CD4-positive, alpha-beta T cell (primary cell): ENCODE measurements at regions not wholly inside any gene's neighbourhood (a gene's known extent, or its start where the extent isn't known, plus 50 kb on each side); places are given as distances from the start of the nearest gene placed in this dataset.

ENCODE experiments used
- ATAC-seq: fragments of 200-7000 bp; cut with Tn5 transposase; one replicate; pipeline ENCODE4 v1.10.0; 2022; ENCODE audit warnings: mild to moderate bottlenecking; ENCODE audit not compliant: poor library complexity
- CTCF ChIA-PET: fragments of 350-600 bp; sonication (Branson Sonifier 250); formaldehyde crosslinking; loops from one replicate; lab custom pipeline; 2021; ENCODE audit warnings: antibody characterized with exemption, inconsistent platforms; lab: Charles Lee
- POLR2A ChIA-PET: fragments of 350-600 bp; sonication (Branson Sonifier 250); formaldehyde crosslinking; loops from one replicate; lab custom pipeline; 2021; ENCODE audit warnings: antibody characterized with exemption, inconsistent platforms; lab: Charles Lee
- DNase-seq, 14 experiments: peaks; one replicate each; pipeline ENCODE4 v3.0.0-alpha.2; 2013 to 2020; ENCODE audit warnings: mixed read lengths in 2 of 14
- H3K27ac ChIP-seq, 2 donors: one replicate each; pipeline versions ENCODE4 v1.5.1 to v1.7.0; 2013; ENCODE audit warnings: low read length in 2 of 2, low read depth in 1 of 2, mild to moderate bottlenecking in 1 of 2
- H3K27me3 ChIP-seq, 2 experiments: 1 replicate in 1 of 2; 2 replicates in 1 of 2; pipeline versions ENCODE4 v1.6.1 to v1.7.0; 2013; ENCODE audit warnings: low read length in 2 of 2, control low read depth in 1 of 2, mild to moderate bottlenecking in 1 of 2, moderate library complexity in 1 of 2; ENCODE audit not compliant: insufficient read depth in 2 of 2, control insufficient read depth in 1 of 2
- H3K36me3 ChIP-seq: one replicate; pipeline ENCODE4 v1.6.1; 2013; ENCODE audit warnings: low read length, control low read depth; ENCODE audit not compliant: insufficient read depth
- H3K4me1 ChIP-seq: one replicate; pipeline ENCODE4 v1.6.1; 2013; ENCODE audit warnings: low read length, control low read depth; ENCODE audit not compliant: insufficient read depth
- H3K4me3 ChIP-seq: one replicate; pipeline ENCODE4 v1.5.1; 2013; ENCODE audit warnings: mild to moderate bottlenecking, low read length, moderate library complexity
- H3K9me3 ChIP-seq, 2 experiments: 1 replicate in 1 of 2; 2 replicates in 1 of 2; pipeline versions ENCODE4 v1.6.1 to v1.7.0; 2013; ENCODE audit warnings: low read length in 2 of 2, mild to moderate bottlenecking in 2 of 2, control low read depth in 1 of 2, moderate library complexity in 1 of 2; ENCODE audit not compliant: control insufficient read depth in 1 of 2, insufficient read depth in 1 of 2
- H3K27ac Mint-ChIP-seq: one replicate; pipeline ENCODE4 v1.8.0; 2020; ENCODE audit warnings: mixed read lengths
- H3K27me3 Mint-ChIP-seq: one replicate; pipeline ENCODE4 v1.8.0; 2021; ENCODE audit warnings: mixed read lengths
- H3K36me3 Mint-ChIP-seq: one replicate; pipeline ENCODE4 v1.8.0; 2021; ENCODE audit warnings: low read depth, mixed read lengths
- H3K4me1 Mint-ChIP-seq: one replicate; pipeline ENCODE4 v1.8.0; 2021; ENCODE audit warnings: low read depth, mixed read lengths
- H3K4me3 Mint-ChIP-seq: one replicate; pipeline ENCODE4 v1.8.0; 2020; ENCODE audit warnings: mild to moderate bottlenecking, mixed read lengths
- H3K9me3 Mint-ChIP-seq: one replicate; pipeline ENCODE4 v1.8.0; 2020; ENCODE audit warnings: mixed read lengths
- CTCF ChIP-seq: fragments of 200-600 bp; IDR thresholded peaks from one replicate; pipeline ENCODE4 v1.8.0; 2022; ENCODE audit warnings: antibody characterized with exemption, mild to moderate bottlenecking
- intact Hi-C, 2 experiments: fragments of 100-400 bp; cut with DNase I in 1 of 2; cut with micrococcal nuclease in 1 of 2; formaldehyde crosslinking; loops; one replicate each; pipeline versions ENCODE4 v1.15.1 to v1.9.0; 2023 to 2025; cut with DNase I, micrococcal nuclease

- Mint-ChIP-seq H3K4me1 (no peaks in the 10 kb centered on the region), H3K27me3 (no peaks in the 10 kb centered on the region), H3K9me3 (peaks cover 3% of the 10 kb centered on the region), H3K4me3 (no peak overlapping the region), H3K36me3 (no peaks in the 10 kb centered on the region), H3K27ac (no peak overlapping the region)
- intact Hi-C loops = no loop called here
- Histone ChIP-seq H3K9me3 (peaks cover 0 to 23% of the 10 kb centered on the region in 2 experiments), H3K36me3 (no peaks in the 10 kb centered on the region), H3K4me1 (no peaks in the 10 kb centered on the region), H3K4me3 (no peak overlapping the region), H3K27ac (no peak overlapping the region), H3K27me3 (no peaks in the 10 kb centered on the region)
- ChIA-PET POLR2A (no interaction called here), CTCF (no interaction called here)
- ATAC-seq = no peak
- TF ChIP-seq CTCF = no peak
- DNase-seq = no peak
Observed at GRCh38 chr2:153221506-153221905, 257.1 kb downstream of the RPRM start.

- Mint-ChIP-seq H3K27me3 (no peaks in the 10 kb centered on the region), H3K36me3 (no peaks in the 10 kb centered on the region), H3K4me1 (no peaks in the 10 kb centered on the region), H3K4me3 (no peak overlapping the region), H3K27ac (no peak overlapping the region), H3K9me3 (peaks cover 3% of the 10 kb centered on the region)
- Histone ChIP-seq H3K27me3 (no peaks in the 10 kb centered on the region), H3K4me1 (no peaks in the 10 kb centered on the region), H3K27ac (no peak overlapping the region), H3K4me3 (no peak overlapping the region), H3K36me3 (no peaks in the 10 kb centered on the region), H3K9me3 (peaks cover 0 to 23% of the 10 kb centered on the region in 2 experiments)
- ChIA-PET CTCF (no interaction called here), POLR2A (no interaction called here)
- DNase-seq (no peak), ATAC-seq (no peak)
- TF ChIP-seq CTCF = no peak
- intact Hi-C loops = no loop called here
Observed at GRCh38 chr2:153221087-153221486, 257.5 kb downstream of the RPRM start.

GRCh38 chr2:153218851-153219250, 259.7 kb downstream of the RPRM start:
- no peak overlapping the region for H3K27ac Mint-ChIP-seq
- ATAC-seq (no peak), DNase-seq (no peak)
- Histone ChIP-seq H3K27me3 (no peaks in the 10 kb centered on the region), H3K27ac (no peak overlapping the region), H3K9me3 (peaks cover 0 to 19% of the 10 kb centered on the region in 2 experiments), H3K36me3 (no peaks in the 10 kb centered on the region), H3K4me1 (no peaks in the 10 kb centered on the region), H3K4me3 (no peak overlapping the region)
- H3K4me3 Mint-ChIP-seq = no peak overlapping the region
- H3K27me3 Mint-ChIP-seq = no peaks in the 10 kb centered on the region
- no peak for TF ChIP-seq CTCF
- ChIA-PET POLR2A (no interaction called here), CTCF (no interaction called here)
- H3K9me3 Mint-ChIP-seq = no peaks in the 10 kb centered on the region
- intact Hi-C loops = no loop called here
- no peaks in the 10 kb centered on the region for H3K36me3 Mint-ChIP-seq
- no peaks in the 10 kb centered on the region for H3K4me1 Mint-ChIP-seq
